Fibroblast of gingiva (primary cell): ENCODE measurements at regions not wholly inside any gene's neighbourhood (a gene's known extent, or its start where the extent isn't known, plus 50 kb on each side); places are given as distances from the start of the nearest gene placed in this dataset.
"Not testable (repeated sequence)": the region's sequence is repeated elsewhere in the genome, so short reads cannot be mapped to it uniquely, and the experiment has no call there.

Experiments used
- DNase-seq: peaks from one replicate; pipeline ENCODE4 v3.0.0-alpha.2; 2011; ENCODE audit warnings: low read depth

DNA sequence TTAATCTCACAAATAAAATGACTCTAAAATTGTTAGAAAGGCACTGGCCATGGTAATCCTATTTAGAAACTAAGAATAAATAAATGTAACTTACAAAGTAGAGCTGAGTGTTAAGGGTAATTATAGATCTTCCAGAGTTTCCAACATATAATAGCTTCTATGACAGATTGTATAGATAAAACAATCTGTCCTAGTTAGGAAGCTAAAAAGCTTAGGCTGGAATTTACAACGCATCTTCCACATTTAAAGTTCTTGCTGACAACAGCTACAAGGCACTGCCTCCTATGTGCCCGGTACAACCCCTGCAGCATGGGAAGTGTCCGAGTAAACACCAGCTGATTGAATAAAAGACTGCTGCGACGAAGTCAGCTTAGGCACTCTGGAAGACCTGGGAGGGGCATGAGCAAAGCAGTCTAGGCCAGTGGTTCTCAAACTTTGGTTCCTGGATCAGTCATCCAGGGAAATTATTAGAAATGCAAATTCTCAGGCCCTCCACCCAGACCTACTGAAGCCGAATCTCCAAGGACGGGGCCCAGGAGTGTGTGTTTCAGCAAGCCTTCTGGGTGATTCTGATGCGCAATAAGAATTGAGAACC, 635.6 kb upstream of the TBX3 start:
- no peak for DNase-seq

DNA sequence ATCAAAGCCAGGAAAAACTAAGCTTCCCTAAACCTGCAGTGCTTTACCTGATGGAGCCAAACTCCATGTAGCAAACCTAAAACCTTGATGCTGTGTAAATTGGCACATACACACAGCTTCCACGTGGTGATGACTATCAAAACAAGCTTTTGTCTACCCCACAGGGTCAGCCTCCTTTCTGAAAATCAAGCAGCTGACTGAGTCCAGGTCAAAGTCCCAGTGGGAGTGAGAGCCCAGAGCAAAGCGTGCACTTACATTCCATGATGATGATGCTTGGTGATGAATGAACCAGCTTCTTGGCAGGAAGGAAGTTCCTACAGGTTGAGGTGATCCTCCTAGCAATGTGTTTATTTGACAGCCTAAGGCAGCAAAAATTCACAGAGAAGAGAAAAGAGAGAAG, 630.0 kb upstream of the TBX3 start:
- peak; percentile 38 for DNase-seq

DNA sequence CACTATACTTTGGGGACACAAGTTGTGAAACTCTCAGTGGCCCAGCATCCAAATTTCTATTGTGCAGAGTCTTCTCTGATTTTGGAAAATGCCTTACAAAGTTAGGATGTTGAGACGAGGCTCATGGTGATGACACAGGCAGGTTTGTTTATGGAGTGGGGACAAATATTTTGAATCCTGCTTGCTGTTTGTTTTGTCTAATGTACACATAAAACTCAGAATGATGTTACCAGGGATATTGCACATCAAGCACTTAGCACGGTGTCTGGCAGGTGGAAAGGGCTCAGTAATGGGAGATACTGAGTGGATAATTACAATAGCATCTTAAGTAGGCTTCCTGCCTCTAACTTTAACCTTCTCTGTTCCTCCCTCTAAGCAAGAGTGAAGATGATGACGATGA, 628.9 kb upstream of the TBX3 start:
- no peak for DNase-seq

DNA sequence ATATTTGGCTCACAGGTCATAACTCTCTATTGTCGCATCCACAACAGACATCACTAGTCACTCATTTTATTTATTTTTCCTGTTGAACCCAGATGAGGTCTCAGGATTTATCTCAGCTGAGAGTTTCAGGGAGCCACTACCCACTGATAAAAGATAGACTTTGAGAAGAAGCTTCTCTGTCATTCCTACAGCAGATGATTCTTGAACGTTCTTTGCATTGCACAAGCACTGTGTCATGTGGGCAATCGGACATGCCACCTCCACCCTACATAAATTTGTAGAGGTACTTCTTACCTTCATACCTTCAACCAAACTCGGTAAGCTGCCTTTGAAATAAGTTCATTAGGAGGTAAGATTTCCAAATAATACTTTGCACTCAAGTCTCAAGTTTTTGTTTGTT, 627.9 kb upstream of the TBX3 start:
- no peak for DNase-seq

DNA sequence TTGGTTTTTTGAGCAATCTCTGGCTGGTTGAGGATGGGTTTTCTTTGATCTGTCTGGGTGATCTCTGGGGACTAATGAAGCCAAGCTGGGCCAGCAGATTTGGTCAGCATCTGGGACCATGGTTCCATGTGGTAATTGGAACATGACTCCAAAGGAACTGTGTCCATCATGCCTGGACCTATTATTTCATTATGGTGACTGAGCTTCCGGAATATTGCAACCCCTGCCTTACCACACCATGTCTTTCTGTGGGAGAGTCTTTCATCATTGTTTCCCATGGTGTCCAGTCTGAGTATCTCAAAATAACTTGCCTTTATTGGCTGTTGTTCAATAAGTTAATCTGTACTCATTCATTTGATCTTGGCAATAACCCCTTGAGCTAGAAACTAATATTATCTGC, 624.9 kb upstream of the TBX3 start:
- peak; percentile 46 for DNase-seq

DNA sequence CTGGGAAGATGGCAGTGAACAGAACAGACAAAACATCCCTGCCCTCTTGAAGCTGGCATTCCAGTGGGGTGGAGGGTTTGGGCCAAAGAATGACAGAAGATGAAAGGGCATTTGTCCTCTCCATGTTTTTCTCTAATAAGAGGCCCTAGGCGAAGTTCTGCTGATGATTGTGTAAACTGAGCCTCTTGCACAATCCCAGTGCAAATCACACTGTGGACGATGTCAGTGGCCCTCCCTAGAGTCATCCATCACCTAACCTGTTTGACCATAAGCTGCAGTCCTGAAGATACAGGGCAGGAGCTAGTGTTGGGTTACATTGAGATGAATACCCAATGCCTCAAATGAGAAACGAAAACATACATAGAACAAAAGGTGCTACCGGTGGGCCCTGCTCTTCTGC, 622.4 kb upstream of the TBX3 start:
- DNase-seq: no peak

DNA sequence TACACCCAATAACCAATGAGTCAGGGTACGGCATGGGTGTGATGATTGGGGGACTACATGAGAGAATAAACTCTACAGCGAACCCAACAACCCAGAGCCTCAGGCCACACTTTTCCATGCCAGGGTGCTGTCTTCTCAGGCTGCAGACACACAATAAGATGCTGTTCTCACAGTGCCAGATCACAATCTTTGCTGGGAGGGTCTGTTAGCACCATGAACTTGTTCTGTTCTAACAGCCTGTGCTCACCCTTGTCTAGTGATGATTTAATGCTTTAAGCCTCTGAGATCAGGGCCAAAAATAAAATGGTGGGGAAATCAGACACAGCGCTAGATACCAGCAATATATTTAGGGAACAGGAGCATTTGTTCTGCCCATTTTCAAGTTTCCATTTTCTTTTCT, 621.9 kb upstream of the TBX3 start:
- DNase-seq: no peak

DNA sequence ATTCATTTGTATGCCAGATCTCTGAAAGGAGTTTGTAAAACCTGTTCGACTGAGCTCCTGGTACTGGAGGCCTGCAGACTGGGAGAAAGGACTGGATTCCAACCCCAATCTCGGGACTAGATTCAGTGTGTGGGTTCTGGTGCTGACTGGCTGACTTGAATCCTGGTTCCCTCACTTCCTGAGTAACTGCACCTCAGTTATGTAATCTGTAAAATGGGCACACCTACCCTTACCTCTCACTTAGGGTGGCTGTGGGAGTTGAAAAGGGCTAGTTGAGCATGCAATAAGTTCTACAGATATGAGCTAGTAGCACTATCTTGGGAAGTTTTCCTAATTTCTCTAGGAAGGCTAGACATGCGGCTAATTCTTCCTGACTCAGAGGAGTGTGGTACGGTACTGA, 621.3 kb upstream of the TBX3 start:
- DNase-seq: no peak

DNA sequence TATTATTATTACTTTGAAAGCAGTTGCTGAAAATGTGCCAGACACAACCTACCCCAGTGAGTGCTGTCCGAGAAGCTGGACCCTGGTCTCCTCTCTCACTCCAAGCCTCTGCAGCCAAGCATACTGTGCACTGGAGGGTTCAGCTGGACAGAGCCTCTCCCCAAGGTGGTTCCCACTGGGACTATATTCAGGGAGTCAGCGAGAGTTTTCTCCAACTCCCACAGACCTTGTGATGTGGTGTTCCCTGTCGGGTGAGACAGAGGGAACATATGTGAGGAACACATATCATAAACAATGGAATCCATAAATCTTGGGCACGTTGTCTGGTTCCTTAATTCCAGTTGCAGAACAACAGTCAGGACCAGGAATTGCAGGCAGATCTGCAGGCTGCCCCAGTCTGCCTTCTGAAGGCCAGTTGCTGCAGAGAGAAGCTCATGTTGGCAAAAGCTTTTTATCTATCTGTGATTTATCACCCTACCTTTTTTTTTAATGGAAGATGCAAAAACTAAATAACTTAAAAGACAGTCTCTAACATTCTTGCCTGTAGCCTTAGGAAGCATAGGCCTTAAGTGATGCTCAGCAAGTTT, 619.8 kb upstream of the TBX3 start:
- no peak for DNase-seq

DNA sequence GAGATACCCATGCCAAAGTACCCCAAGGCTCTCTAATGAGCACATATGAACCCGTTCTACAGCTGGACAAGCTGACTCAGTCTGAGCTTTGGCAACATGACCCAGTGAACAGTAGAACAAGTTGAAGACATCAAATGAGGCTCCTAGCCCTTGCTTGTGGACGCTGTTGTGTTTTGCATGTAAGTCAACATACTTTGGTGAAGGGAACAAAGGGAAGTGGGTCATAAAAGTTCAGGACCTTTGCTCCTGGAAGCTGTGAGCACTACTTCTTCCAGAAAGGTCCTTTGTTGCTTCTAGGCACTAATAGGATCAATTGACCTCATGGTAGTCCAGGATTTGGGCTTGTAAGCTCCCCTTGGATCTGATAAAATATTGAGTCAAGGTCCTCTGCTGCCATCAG, 613.5 kb upstream of the TBX3 start:
- no peak for DNase-seq

DNA sequence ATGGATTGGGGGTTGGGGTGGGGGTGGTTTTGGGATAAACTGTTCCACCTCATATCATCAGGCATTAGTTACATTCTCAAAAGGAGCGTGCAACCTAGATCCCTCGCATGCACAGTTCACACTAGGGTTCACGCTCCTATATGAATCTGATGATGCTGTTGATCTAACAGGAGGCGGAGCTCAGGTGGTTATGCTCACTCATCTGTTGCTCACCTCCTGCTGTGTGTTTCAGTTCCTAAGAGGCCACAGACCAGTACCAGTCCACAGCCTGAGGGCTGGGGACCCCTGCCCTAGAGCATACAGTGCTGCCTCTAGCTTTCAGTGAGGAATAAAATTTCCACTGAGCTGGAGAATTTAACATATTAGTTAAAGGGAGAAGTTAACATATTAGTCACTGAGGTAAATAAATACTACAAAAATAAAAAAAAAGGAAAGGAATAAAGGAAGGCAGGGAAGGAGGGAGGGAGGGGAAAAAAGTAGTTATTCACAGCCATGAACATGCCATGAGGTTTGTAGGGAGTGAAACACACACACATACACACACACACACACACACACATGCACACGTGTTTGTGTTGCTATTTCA, 612.7 kb upstream of the TBX3 start:
- no peak for DNase-seq

DNA sequence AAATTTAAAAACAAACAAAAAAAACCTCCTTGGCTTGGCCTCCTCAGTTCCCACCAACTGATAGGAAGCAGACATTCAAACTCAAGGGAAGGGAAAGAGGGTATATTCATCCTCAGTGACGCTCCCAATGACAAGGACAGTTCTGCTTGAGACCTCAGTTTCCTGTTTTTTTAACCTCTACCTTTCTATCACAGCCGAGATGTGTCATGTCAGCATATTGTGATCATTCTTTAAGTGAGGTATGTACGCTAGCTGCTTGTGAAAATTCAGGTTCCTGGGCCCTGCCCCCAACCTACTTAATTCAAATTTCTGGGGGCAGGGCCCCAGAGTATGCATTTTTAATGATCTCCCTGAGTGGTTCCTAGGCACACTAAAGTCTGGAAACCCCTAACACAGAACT, 611.9 kb upstream of the TBX3 start:
- DNase-seq: no peak

DNA sequence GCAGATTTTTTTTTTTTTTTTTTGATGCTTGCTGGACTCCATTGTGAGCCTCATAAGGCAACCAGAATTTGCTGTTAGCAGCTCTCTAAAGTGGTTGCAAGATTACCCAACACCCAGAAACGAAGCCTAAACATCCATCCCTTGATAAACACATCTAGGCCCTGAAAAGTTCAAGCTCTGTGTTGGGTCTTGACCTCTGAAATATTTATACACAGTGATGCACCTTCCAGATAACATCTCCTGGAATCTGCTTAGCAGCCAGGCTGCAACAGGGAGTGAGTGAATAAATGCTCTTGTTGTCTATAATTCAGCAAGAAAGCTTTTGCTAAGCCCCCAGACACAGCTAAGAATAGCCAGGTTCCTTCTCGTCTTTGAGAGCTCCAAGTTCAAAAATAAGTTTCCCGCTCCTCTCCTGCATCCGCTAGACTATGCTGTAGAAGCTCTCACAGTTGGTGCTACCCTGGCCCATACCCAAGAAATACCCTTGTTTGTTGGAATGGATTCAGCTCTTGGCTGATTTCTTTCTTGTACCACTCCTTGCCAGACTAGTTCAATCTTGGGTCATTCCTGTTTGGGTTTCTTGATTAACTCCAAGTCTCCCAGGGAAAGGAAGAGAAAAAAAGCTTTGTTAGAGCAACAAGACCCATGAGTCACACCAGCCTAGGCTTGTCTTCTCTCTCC, 610.6 kb upstream of the TBX3 start:
- no peak for DNase-seq

DNA sequence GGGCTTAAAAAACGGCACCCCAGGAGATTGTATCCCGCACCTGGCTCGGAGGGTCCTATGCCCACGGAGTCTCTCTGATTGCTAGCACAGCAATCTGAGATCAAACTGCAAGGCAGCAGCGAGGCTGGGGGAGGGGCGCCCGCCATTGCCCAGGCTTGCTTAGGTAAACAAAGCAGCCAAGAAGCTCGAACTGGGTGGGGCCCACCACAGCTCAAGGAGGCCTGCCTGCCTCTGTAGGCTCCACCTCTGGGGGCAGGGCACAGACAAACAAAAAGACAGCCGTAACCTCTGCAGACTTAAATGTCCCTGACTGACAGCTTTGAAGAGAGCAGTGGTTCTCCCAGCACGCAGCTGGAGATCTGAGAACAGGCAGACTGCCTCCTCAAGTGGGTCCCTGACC, 601.5 kb upstream of the TBX3 start:
- not testable (repeated sequence) for DNase-seq

DNA sequence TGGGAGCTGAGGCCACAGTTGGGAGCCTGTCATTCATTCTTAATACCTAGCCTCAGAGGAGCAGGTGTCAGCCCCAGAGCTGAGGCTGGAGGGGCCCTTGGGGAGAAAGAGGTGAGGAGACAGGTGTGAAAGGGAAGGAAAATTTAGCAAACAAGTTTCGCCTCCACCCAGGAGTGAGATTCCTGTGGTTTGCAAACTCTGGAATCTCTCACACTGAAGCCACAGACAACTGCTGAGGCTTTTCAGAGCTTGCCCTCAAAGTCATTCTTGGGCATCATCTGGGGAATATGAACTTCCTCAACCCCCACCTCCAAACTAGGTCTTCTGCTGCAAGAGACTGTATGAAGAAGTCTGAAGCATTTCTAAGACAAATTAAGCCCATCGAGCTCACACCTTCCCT, 589.5 kb upstream of the TBX3 start:
- no peak for DNase-seq

DNA sequence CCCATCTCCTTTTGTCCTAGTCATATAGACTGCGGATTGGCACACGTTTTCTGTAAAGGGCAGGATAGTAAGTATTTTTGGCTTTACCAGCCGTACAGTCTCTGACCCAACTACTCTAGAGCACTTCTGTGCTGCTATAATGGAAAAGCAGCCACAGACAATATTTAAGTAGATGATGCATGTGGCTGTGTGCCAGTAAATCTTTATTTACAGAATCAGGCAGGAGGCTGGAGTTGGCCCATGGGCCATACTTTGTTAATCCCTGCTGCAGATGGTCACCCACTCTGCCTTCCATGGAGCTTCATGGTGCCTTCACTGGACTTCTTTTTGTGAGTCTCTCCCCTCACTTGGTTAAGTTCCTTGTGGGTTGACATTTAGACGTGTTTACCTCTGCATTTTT, 584.5 kb upstream of the TBX3 start:
- no peak for DNase-seq

DNA sequence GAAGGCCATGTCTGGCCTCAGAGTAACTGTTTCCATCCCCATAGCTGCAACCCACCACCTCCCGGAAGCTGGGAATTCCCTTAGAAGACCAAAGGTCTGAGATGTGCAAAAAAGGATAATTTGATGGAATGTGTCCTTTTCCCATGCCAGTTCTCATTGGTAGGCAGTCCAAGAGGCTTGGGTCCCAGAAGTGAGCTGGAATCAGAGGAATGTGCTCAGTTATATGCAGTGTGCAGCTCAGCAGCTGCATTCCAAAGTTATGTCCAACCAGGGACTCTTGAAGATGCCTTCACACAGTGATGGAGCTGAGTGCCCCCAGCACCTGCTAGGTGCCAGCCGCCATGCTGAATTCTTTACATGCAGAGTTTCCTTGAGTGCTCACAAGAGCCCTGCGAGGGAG, 583.9 kb upstream of the TBX3 start:
- DNase-seq: peak; percentile 18

DNA sequence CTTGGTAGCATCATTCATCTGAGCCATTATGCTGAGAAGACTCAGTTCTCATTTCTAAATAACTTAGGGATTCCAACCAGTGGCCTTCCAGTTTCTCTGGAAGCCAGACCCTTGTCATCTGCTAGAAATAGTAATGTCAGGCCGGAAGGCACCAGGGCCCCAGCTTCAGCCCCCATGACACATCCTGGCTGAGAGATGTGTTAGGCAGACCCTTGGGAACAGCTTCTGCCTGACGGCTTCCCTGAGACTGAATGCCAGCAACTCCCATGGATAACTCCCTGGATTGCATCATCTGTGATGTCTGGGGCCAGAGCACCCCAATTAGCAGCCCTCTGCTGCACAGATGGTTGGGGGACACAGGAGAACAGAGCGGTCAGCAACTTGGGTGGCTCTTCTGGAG, 583.5 kb upstream of the TBX3 start:
- no peak for DNase-seq

DNA sequence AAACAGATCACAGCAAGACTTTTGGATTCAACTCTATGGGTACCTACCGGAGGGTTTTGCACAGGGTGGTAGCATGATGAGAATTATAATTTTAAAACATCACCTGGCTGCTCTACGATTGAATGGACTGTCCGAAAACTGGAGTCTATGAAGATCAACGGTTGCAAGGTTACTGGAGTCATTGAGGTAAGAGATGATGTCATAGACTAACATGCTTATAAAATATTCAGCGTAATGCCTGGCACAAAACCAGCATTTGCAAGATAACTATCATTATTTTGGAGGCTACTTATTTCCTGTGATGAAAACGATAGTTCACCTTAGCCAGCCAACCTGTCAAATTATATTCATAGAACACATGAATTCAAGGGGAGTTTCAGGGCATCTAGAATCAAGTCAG, 580.6 kb upstream of the TBX3 start:
- DNase-seq: no peak

DNA sequence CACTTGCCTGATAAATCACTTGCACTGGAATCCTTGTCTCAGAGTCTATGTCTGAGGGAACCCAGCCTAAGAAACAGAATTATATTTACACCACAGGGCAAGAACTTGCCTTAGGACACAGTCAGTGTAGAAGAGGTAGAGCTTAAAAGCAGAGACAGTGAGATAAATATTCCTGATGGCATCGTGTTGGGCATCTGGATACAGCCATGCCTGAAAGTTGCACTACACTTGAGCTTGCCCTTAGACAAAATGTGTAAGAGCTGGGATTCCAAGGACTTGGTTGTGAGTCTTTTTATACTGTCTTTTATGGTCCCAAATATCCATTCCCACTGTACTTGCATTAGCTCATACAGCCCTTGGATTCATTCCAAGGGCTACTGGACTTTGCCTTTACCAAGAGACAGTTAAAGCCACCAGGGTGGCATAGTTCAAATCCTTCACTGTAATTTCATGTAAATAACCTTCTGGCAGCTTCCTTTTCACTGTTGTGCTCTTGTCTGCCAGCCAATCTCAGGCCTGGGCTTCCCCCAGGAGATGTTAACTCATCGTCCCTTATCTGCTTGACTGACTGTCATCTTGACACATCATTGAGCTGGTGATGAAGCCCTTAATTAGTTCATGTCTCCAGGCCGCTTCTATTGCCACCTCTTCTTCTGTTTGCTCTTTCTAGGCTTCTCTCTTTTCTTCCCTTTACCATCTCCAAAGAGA, 577.9 kb upstream of the TBX3 start:
- no peak for DNase-seq

DNA sequence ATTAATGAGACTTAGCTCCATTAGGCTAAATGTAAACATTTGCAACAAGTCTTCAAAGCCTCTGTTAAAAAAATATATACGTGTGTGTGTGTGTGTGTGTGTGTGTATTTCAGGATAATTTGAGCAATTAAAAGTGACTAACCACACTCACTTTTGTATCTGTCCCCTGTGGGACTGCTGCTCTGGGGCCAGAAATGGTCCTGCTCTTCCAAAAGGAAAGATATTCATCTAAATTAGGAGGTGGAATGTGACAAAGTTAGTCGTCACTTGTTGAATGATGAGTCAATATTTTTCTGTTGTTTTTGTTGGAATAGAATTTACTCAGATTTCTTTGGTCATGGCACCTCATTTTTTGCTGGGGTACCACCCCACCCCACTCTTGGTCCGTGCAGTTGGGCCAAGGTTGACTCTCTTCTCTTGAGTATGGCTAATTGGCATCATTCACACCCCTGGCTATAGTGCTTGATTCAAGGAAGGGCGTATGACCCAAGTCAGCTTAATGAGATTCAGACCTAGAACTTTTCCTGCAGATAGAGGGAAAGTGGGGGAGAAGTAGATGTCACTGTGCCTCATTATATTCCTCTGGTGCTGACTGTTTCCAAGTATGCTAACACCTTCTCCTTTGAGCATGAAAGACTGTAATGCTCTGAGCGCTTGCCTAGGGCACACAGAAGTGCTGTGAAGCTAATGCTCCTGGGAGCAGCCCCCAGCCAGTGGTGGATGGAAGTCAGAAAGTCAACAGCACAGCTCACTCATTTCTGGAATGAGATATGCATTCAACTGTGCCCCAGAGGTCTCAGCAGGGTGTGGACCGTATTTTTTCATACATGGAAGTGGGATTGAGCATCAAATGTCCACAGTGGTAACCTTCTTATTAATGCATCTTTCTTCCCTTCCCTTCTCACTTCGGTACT, 577.0 kb upstream of the TBX3 start:
- DNase-seq: no peak
